Activated naive CD8-positive, alpha-beta T cell treated with anti-CD3 and anti-CD28 coated beads for 36 hours (primary cell): ENCODE measurements at regions not wholly inside any gene's neighbourhood (a gene's known extent, or its start where the extent isn't known, plus 50 kb on each side); places are given as distances from the start of the nearest gene placed in this dataset.
"Not testable (repeated sequence)": the region's sequence is repeated elsewhere in the genome, so short reads cannot be mapped to it uniquely, and the experiment has no call there.

Experiments
- DNase-seq: peaks from one replicate; pipeline ENCODE4 v3.0.0; 2021
- H3K27ac Mint-ChIP-seq: one replicate; pipeline ENCODE4 v1.8.0; 2022; ENCODE audit warnings: mild to moderate bottlenecking, moderate library complexity, mixed read lengths
- H3K27me3 Mint-ChIP-seq: one replicate; pipeline ENCODE4 v1.8.0; 2022; ENCODE audit warnings: mild to moderate bottlenecking, mixed read lengths
- H3K36me3 Mint-ChIP-seq: one replicate; pipeline ENCODE4 v1.8.0; 2021; ENCODE audit warnings: mild to moderate bottlenecking, mixed read lengths
- H3K4me1 Mint-ChIP-seq: one replicate; pipeline ENCODE4 v1.8.0; 2021; ENCODE audit warnings: mixed read lengths
- H3K4me3 Mint-ChIP-seq: one replicate; pipeline ENCODE4 v1.8.0; 2022; ENCODE audit warnings: mild to moderate bottlenecking, moderate library complexity, mixed read lengths
- H3K9me3 Mint-ChIP-seq: one replicate; pipeline ENCODE4 v1.8.0; 2022; ENCODE audit warnings: mixed read lengths

GRCh38 chr5:125487652-125488051 lies 741.2 kb upstream of the ZNF608 start:
- not testable (repeated sequence) for H3K4me1 Mint-ChIP-seq, H3K27ac Mint-ChIP-seq, H3K9me3 Mint-ChIP-seq, H3K36me3 Mint-ChIP-seq, H3K27me3 Mint-ChIP-seq, DNase-seq, H3K4me3 Mint-ChIP-seq

- Mint-ChIP-seq H3K36me3 (no peaks in the 10 kb centered on the region), H3K9me3 (no peaks in the 10 kb centered on the region), H3K4me1 (no peaks in the 10 kb centered on the region), H3K4me3 (no peak overlapping the region), H3K27ac (no peak overlapping the region), H3K27me3 (no peaks in the 10 kb centered on the region)
- no peak for DNase-seq
Observed at GRCh38 chr5:125489146-125489545, 742.7 kb upstream of the ZNF608 start.

- Mint-ChIP-seq H3K4me1 (no peaks in the 10 kb centered on the region), H3K36me3 (no peaks in the 10 kb centered on the region), H3K27me3 (no peaks in the 10 kb centered on the region), H3K9me3 (no peaks in the 10 kb centered on the region), H3K27ac (no peak overlapping the region), H3K4me3 (no peak overlapping the region)
- no peak for DNase-seq
Observed at GRCh38 chr5:125491986-125492492, 745.6 kb upstream of the ZNF608 start.

- H3K4me1 Mint-ChIP-seq, result no peaks in the 10 kb centered on the region
- H3K9me3 Mint-ChIP-seq, result no peaks in the 10 kb centered on the region
- no peaks in the 10 kb centered on the region for H3K27me3 Mint-ChIP-seq
- no peak overlapping the region for H3K4me3 Mint-ChIP-seq
- DNase-seq, result no peak
- no peaks in the 10 kb centered on the region for H3K36me3 Mint-ChIP-seq
- H3K27ac Mint-ChIP-seq, result no peak overlapping the region
Observed at GRCh38 chr5:125492977-125493376, 746.5 kb upstream of the ZNF608 start.

DNA sequence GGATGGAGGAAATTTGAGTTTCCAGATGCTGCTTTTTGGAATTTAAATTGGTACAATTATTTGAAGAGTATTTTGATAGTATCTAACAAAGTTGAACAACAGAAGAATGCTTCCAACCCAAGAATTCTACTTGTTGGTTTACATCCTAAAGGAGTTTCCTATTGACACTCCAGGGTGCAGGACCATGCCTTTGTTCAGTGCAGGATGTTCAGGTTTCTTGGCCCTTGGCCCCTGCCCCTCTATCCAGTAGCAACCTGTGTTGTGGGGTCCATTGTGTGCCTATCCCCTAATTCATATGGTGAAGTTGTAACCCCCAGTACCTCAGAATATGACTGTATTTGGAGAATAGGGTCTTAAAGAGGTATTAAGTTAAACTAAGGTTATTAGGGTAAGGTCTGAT lies 750.0 kb upstream of the ZNF608 start:
- Mint-ChIP-seq H3K9me3 (peaks cover 2% of the 10 kb centered on the region), H3K27me3 (no peaks in the 10 kb centered on the region), H3K4me1 (no peaks in the 10 kb centered on the region), H3K36me3 (no peaks in the 10 kb centered on the region), H3K27ac (no peak overlapping the region), H3K4me3 (no peak overlapping the region)
- no peak for DNase-seq

DNA sequence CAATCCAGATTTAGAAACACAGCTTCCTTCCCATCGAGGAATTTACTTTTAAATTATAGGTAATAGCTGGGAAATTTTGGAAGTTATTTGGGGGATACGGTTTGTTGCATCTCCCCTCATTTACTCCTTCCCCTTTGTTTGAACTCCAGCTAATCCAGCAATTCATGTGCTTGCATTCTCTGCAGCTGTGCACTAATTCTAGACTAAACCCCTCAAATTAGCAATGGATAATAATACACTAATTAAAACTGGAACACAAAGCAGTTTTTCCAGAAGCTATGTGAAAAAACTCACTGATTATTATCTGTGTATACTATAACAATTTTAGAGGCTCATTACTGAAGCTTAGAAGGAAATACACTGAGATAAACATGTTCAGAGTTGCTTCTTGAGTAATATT lies 751.2 kb upstream of the ZNF608 start:
- no peak for DNase-seq
- Mint-ChIP-seq H3K36me3 (no peaks in the 10 kb centered on the region), H3K9me3 (peaks cover 2% of the 10 kb centered on the region), H3K4me1 (no peaks in the 10 kb centered on the region), H3K27me3 (no peaks in the 10 kb centered on the region), H3K27ac (no peak overlapping the region), H3K4me3 (no peak overlapping the region)

- DNase-seq, result no peak
- Mint-ChIP-seq H3K4me3 (no peak overlapping the region), H3K36me3 (no peaks in the 10 kb centered on the region), H3K9me3 (peaks cover 2% of the 10 kb centered on the region), H3K4me1 (no peaks in the 10 kb centered on the region), H3K27ac (no peak overlapping the region), H3K27me3 (no peaks in the 10 kb centered on the region)
Observed at GRCh38 chr5:125499636-125500332, 753.3 kb upstream of the ZNF608 start.

GRCh38 chr5:125501396-125501795 lies 755.0 kb upstream of the ZNF608 start:
- H3K27ac Mint-ChIP-seq, result no peak overlapping the region
- H3K9me3 Mint-ChIP-seq, result peaks cover 2% of the 10 kb centered on the region
- H3K27me3 Mint-ChIP-seq, result no peaks in the 10 kb centered on the region
- H3K4me1 Mint-ChIP-seq, result no peaks in the 10 kb centered on the region
- H3K4me3 Mint-ChIP-seq, result no peak overlapping the region
- DNase-seq, result no peak
- H3K36me3 Mint-ChIP-seq, result no peaks in the 10 kb centered on the region

DNA sequence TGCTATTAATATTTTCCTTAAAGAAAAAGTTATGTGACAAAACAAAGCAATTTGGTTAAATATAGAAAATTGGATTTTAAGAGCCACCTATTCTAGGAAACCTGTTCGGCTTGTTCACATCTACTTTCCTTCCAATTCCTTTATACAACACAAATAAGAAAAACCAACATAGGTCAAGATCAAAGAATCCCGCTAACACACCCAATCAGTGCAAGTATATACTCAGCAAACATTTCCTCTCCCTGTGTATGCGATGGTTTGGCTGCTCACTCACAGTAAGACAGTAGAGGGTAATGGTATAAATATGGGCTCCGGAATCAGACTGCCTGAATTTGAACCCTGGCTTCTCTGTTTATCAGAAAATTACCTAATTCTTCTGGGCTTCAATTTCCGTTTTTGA lies 757.5 kb upstream of the ZNF608 start:
- Mint-ChIP-seq H3K9me3 (peaks cover 5% of the 10 kb centered on the region), H3K27me3 (no peaks in the 10 kb centered on the region), H3K4me3 (no peak overlapping the region), H3K4me1 (no peaks in the 10 kb centered on the region), H3K27ac (no peak overlapping the region), H3K36me3 (no peaks in the 10 kb centered on the region)
- DNase-seq, result no peak

DNA sequence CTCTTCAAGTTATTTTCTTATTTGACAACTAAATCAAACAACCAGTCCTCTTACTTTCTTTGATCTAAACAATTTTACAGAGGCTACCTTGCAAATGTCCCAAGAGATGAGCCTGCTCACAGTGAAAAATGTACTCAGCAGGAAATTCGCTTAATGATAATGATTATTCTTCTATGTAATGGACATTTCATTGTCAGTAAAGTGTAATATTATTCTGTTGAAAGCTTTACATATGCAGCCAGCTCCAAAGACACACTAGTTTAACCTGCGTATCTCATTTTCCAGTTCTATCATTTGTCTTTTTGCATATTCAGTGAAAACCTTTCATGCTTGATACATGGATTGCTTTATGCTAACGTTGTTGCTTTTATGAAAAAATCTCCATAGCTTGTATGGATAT lies 758.7 kb upstream of the ZNF608 start:
- no peaks in the 10 kb centered on the region for H3K4me1 Mint-ChIP-seq
- no peaks in the 10 kb centered on the region for H3K36me3 Mint-ChIP-seq

GRCh38 chr5:125506124-125506523 lies 759.7 kb upstream of the ZNF608 start:
- H3K4me1 Mint-ChIP-seq, result no peaks in the 10 kb centered on the region
- H3K27me3 Mint-ChIP-seq, result no peaks in the 10 kb centered on the region
- no peak overlapping the region for H3K4me3 Mint-ChIP-seq
- H3K36me3 Mint-ChIP-seq, result no peaks in the 10 kb centered on the region
- H3K9me3 Mint-ChIP-seq, result peaks cover 5% of the 10 kb centered on the region
- no peak overlapping the region for H3K27ac Mint-ChIP-seq
- DNase-seq, result no peak

More for the DNA sequence above, 758.7 kb upstream of the ZNF608 start:
- Mint-ChIP-seq H3K9me3 (peaks cover 5% of the 10 kb centered on the region), H3K4me3 (no peak overlapping the region), H3K27ac (no peak overlapping the region), H3K27me3 (no peaks in the 10 kb centered on the region)
- DNase-seq, result no peak

DNA sequence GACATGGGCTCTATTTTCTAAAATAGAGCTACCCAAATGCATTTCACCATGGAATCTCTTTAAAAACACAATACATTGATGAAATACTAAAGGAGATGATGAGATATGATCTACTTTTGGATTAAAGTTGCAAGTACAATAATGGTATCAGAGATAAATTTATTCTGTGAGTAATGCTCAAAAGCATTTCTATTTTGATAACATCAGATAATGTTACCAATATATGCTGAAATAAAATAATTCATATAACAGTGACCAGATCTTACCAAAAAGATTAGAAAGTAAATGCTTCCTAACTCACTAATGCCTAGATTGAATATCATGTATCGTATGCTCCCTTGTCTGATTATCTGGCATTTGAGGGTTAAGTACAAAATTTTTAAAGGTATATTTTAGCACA lies 761.8 kb upstream of the ZNF608 start:
- H3K4me1 Mint-ChIP-seq, result no peaks in the 10 kb centered on the region
- peaks cover 4% of the 10 kb centered on the region for H3K9me3 Mint-ChIP-seq
- H3K27ac Mint-ChIP-seq, result no peak overlapping the region
- DNase-seq, result no peak
- no peaks in the 10 kb centered on the region for H3K36me3 Mint-ChIP-seq
- no peak overlapping the region for H3K4me3 Mint-ChIP-seq
- no peaks in the 10 kb centered on the region for H3K27me3 Mint-ChIP-seq

DNA sequence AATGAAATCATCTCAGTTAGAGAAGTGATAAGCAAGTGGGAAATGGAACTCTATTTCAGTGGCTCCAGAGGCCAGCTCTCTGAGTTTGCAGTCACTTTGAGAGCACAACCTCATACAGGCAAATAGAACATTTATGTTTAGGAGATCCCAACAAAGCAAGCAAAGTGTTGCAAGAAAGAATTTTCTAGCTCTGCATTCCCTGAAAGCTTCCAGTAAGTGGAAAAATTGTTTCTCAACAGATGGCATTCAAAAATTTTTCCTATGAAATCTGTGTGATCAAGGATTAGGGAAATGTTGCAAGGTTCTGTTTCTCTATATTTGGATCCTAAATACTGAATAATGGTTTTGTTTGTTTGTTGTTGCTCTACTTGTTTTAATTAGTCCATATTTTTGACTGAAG lies 764.2 kb upstream of the ZNF608 start:
- H3K4me3 Mint-ChIP-seq, result no peak overlapping the region
- H3K27ac Mint-ChIP-seq, result no peak overlapping the region
- H3K27me3 Mint-ChIP-seq, result no peaks in the 10 kb centered on the region
- DNase-seq, result no peak
- H3K4me1 Mint-ChIP-seq, result no peaks in the 10 kb centered on the region
- peaks cover 4% of the 10 kb centered on the region for H3K9me3 Mint-ChIP-seq
- H3K36me3 Mint-ChIP-seq, result no peaks in the 10 kb centered on the region

- H3K36me3 Mint-ChIP-seq, result no peaks in the 10 kb centered on the region
- no peaks in the 10 kb centered on the region for H3K4me1 Mint-ChIP-seq
- no peak for DNase-seq
- H3K27ac Mint-ChIP-seq, result no peak overlapping the region
- H3K4me3 Mint-ChIP-seq, result no peak overlapping the region
- H3K27me3 Mint-ChIP-seq, result no peaks in the 10 kb centered on the region
- peaks cover 5% of the 10 kb centered on the region for H3K9me3 Mint-ChIP-seq
Observed at GRCh38 chr5:125517973-125518550, 771.6 kb upstream of the ZNF608 start.

DNA sequence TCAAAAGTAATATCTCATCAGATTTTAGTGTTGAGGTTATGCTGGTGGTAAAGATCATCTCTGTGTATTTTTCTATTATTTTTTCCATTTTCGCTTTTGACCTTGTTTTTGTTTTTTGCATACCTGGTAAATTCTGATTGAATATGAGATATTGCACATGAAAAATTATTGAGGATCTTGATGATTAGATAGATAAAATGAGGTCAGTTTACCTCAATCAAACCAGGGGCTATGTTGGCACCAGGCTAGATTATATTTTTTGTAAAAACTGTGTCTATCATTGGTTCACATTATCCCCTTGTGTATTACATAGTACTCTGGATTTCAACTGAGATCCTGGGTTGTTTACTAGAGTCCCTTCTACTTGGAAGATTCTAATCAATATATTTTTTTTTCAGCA lies 774.9 kb upstream of the ZNF608 start:
- H3K4me3 Mint-ChIP-seq, result no peak overlapping the region
- no peak for DNase-seq
- no peak overlapping the region for H3K27ac Mint-ChIP-seq
- H3K36me3 Mint-ChIP-seq, result no peaks in the 10 kb centered on the region
- no peaks in the 10 kb centered on the region for H3K4me1 Mint-ChIP-seq
- no peaks in the 10 kb centered on the region for H3K27me3 Mint-ChIP-seq
- H3K9me3 Mint-ChIP-seq, result peaks cover 5% of the 10 kb centered on the region

DNA sequence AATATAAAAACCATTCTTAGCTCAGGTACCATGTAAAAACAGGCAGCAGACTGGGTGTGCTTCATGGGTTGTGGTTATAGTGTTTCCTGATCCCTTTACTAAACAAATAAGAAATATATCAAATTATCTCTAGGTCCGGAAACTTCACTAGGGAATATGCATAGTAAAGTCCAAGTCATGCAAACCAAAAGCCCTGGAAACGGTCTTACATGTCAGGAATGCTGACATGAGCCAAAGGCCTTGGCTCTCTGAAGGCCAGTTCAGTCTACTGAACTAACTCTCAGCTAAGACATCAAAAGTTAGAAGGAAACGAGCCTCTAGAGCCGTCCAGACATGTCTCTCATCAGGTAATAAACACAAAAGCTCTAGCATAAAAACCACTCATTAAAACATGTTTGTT lies 778.9 kb upstream of the ZNF608 start:
- no peak for DNase-seq
- Mint-ChIP-seq H3K27ac (no peak overlapping the region), H3K36me3 (no peaks in the 10 kb centered on the region), H3K4me1 (no peaks in the 10 kb centered on the region), H3K9me3 (peaks cover 6% of the 10 kb centered on the region), H3K4me3 (no peak overlapping the region), H3K27me3 (no peaks in the 10 kb centered on the region)
